SK-N-SH (cell line): ENCODE measurements at regions not wholly inside any gene's neighbourhood (a gene's known extent, or its start where the extent isn't known, plus 50 kb on each side); places are given as distances from the start of the nearest gene placed in this dataset.

ENCODE experiments used
- CHD2 ChIP-seq: fragments of 150-350 bp; IDR thresholded peaks from 2 replicates; pipeline ENCODE4 v1.6.1; 2018; ENCODE audit warnings: low read length; ENCODE audit not compliant: partially characterized antibody
- EZH2phosphoT487 ChIP-seq: fragments of 200-600 bp; sonication (generic); IDR thresholded peaks from 2 replicates; pipeline ENCODE4 v1.6.1; 2017; ENCODE audit warnings: low read depth, mixed run types, mild to moderate bottlenecking, antibody characterized with exemption, moderate library complexity, borderline replicate concordance
- SMC3 ChIP-seq: IDR thresholded peaks from 2 replicates; pipeline ENCODE4 v1.6.1; 2012; ENCODE audit warnings: low read depth, low read length, improper control_type of control experiment
- TAF1 ChIP-seq: IDR thresholded peaks from 2 replicates; pipeline ENCODE4 v1.6.1; 2012; ENCODE audit warnings: low read depth, mild to moderate bottlenecking, low read length, moderate library complexity, borderline replicate concordance
- TF ChIP-seq, protein P1 (sequence below): fragments of 200-600 bp; sonication (generic); IDR thresholded peaks from 2 replicates; pipeline ENCODE4 v1.6.1; 2017; ENCODE audit warnings: antibody characterized with exemption, mild to moderate bottlenecking, moderate library complexity
- TF ChIP-seq, protein P2 (sequence below): IDR thresholded peaks from 2 replicates; pipeline ENCODE4 v1.4.0; 2012; ENCODE audit warnings: low read depth
- TF ChIP-seq, protein P3 (sequence below): IDR thresholded peaks from 2 replicates; pipeline ENCODE4; 2012

DNA sequence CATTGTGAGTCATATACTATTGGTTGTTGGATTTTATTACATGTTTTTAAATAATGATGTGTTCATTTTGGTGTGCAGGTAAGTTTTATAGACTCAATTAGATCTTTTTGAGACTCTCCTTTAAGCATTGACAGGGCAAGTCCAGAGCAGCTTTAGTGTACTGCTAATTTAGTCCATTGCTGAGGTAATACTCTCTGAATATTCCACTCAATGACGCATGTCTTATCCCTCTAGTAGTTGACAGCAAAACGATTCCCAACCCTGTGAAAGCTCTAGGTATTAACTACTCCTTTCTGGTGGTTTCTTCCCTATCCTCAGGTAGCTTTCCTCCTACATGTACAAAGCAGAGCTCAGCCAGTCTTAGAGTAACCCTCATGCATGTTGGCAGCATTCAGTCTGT lies 373.5 kb upstream of the MAP3K7 start:
- TF ChIP-seq, protein P1, sequence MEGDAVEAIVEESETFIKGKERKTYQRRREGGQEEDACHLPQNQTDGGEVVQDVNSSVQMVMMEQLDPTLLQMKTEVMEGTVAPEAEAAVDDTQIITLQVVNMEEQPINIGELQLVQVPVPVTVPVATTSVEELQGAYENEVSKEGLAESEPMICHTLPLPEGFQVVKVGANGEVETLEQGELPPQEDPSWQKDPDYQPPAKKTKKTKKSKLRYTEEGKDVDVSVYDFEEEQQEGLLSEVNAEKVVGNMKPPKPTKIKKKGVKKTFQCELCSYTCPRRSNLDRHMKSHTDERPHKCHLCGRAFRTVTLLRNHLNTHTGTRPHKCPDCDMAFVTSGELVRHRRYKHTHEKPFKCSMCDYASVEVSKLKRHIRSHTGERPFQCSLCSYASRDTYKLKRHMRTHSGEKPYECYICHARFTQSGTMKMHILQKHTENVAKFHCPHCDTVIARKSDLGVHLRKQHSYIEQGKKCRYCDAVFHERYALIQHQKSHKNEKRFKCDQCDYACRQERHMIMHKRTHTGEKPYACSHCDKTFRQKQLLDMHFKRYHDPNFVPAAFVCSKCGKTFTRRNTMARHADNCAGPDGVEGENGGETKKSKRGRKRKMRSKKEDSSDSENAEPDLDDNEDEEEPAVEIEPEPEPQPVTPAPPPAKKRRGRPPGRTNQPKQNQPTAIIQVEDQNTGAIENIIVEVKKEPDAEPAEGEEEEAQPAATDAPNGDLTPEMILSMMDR: no peak
- TF ChIP-seq, protein P2, sequence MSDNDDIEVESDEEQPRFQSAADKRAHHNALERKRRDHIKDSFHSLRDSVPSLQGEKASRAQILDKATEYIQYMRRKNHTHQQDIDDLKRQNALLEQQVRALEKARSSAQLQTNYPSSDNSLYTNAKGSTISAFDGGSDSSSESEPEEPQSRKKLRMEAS: no peak
- TF ChIP-seq CHD2: no peak
- TF ChIP-seq EZH2phosphoT487: no peak
- TF ChIP-seq TAF1: no peak
- TF ChIP-seq, protein P3, sequence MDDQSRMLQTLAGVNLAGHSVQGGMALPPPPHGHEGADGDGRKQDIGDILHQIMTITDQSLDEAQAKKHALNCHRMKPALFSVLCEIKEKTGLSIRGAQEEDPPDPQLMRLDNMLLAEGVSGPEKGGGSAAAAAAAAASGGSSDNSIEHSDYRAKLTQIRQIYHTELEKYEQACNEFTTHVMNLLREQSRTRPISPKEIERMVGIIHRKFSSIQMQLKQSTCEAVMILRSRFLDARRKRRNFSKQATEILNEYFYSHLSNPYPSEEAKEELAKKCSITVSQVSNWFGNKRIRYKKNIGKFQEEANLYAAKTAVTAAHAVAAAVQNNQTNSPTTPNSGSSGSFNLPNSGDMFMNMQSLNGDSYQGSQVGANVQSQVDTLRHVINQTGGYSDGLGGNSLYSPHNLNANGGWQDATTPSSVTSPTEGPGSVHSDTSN: no peak
- TF ChIP-seq SMC3: no peak
